ENCODE measurements at regions not wholly inside any gene's neighbourhood (a gene's known extent, or its start where the extent isn't known, plus 50 kb on each side); places are given as distances from the start of the nearest gene placed in this dataset.

DNA sequence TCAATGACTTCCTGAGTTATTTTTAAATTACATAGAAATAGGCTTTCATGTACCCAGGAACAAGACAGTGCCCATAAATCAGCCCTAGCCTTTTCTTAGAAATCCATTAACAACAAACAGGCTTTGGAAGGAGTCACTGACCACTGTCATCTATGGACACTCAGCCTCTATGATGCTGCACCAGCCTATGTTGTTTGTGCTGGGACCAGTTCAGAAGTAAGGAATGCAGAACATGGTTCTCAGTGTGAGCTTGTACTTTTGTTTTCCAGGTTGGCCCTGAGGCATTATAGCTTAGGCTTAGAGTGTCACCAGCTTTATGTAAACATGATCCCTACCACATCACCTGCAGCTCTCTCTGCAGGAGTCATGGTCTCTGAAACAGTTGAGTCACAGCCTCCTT is 335.7 kb upstream of the CDH7 start:
- in situ Hi-C loops (cut with HindIII; ENCODE audit: low sequenced_read_pairs), result no loop called here

GRCh38 chr18:65414501-65414900 is 336.3 kb upstream of the CDH7 start:
- in situ Hi-C loops (cut with HindIII; ENCODE audit: low sequenced_read_pairs), result no loop called here

GRCh38 chr18:65411061-65411460 is 339.8 kb upstream of the CDH7 start:
- in situ Hi-C loops (cut with HindIII; ENCODE audit: low sequenced_read_pairs), result no loop called here

GRCh38 chr18:65409261-65409660 is 341.6 kb upstream of the CDH7 start:
- in situ Hi-C loops (cut with HindIII; ENCODE audit: low sequenced_read_pairs), result no loop called here

DNA sequence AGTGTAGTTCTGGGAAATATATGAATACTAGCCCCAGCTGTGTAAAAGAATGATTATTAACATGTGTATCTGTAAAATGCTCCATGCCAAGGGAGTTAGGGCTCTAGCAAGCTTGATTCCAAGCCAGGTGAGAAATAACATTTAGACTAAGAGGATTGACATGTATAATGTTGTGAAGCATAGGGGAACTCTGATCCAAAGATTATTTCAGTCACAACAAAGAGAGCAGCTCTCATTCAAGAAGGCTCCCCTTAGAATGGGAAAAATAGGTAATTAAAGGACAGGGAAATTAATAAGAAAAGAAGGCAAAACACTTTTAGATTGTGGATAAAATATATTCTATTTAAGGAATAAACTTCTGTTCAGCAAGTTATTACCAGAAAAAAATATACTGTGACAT is 347.3 kb upstream of the CDH7 start:
- in situ Hi-C loops (cut with HindIII; ENCODE audit: low sequenced_read_pairs), result no loop called here

GRCh38 chr18:65399091-65399490 is 351.7 kb upstream of the CDH7 start:
- in situ Hi-C loops (cut with HindIII; ENCODE audit: low sequenced_read_pairs), result no loop called here

GRCh38 chr18:65398347-65399075 is 352.3 kb upstream of the CDH7 start:
- in situ Hi-C loops (cut with HindIII; ENCODE audit: low sequenced_read_pairs), result no loop called here

- in situ Hi-C loops (cut with HindIII; ENCODE audit: low sequenced_read_pairs), result no loop called here
Observed at GRCh38 chr18:65380986-65381385, 369.8 kb upstream of the CDH7 start.

- in situ Hi-C loops (cut with HindIII; ENCODE audit: low sequenced_read_pairs), result no loop called here
Observed at GRCh38 chr18:65380571-65380970, 370.2 kb upstream of the CDH7 start.

DNA sequence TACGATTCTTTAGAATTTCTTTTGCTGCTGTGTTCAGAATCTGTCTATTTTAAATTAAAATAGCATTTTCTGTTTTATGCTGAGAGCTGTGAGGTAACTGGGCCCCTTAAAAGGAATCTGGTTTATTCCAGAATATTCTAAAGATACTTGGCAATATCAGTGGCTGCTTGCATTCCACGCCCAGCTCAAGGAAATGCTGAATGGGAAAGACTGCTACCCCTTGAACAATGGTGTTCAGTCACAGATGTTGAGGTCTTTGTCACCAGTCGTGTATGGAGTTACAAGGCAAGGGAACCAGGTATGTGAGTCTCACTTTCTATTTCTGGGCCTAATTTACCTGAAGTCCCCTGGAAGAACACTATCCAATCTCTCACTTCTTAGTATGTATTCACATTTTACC is 377.9 kb upstream of the CDH7 start:
- in situ Hi-C loops (cut with HindIII; ENCODE audit: low sequenced_read_pairs), result no loop called here

- in situ Hi-C loops (cut with HindIII; ENCODE audit: low sequenced_read_pairs), result no loop called here
Observed at GRCh38 chr18:65365245-65365980, 385.4 kb upstream of the CDH7 start.

DNA sequence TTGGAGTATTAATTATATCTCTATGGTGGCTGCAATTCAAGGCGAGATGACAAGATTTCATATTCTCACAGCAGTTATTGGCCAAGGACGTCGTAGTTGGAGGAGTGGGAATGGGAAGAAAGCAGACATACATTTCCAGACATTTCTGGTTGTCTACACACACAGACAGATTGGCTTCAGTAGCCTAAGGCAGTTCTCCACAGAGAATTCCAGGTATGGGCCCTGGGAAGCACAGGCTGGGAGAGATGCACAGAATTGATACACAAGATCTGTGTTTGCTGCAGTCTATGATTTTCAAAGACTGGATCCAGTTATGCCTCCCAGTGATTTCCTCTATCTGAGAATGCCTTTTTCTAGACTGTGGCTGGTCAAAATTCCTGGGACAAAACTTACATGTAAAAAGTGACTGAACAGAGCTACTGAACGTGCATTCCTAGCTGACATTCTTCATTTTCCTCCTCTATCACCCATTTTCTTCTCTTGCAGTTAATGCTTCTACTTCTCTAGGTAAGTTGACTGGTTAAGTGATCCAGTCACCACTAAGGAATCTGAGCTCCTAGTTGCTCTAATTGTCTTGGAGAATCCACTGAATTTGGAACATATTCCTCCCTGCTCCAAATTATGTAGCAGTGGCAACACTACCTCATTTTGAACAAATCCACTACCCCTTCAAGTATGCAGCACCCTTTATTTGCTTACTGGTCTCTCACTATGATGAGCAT is 386.7 kb upstream of the CDH7 start:
- in situ Hi-C loops (cut with HindIII; ENCODE audit: low sequenced_read_pairs), result no loop called here

- in situ Hi-C loops (cut with HindIII; ENCODE audit: low sequenced_read_pairs), result no loop called here
Observed at GRCh38 chr18:65363011-65363410, 387.8 kb upstream of the CDH7 start.

- in situ Hi-C loops (cut with HindIII; ENCODE audit: low sequenced_read_pairs), result no loop called here
Observed at GRCh38 chr18:65359479-65359878, 391.3 kb upstream of the CDH7 start.

GRCh38 chr18:65358306-65358705 is 392.5 kb upstream of the CDH7 start:
- in situ Hi-C loops (cut with HindIII; ENCODE audit: low sequenced_read_pairs), result no loop called here

- in situ Hi-C loops (cut with HindIII; ENCODE audit: low sequenced_read_pairs), result no loop called here
Observed at GRCh38 chr18:65352186-65352585, 398.6 kb upstream of the CDH7 start.

DNA sequence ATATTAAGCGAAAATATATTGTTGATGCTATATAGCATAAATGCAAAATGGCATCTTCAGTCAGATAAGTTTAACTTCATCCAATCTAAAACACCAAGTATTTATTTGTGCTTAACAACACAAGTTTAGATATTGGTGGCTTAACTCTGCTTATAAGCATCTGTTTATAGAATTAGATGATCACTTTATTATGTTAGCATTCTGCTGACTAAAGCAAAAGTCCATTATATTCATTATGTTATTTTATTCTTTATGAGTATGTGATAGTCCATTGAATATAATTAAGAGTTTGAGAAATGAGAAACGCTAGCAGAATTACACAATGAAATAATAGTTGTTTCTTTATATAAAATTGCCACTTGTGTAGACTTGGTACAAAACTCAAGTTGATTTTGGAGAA is 401.2 kb upstream of the CDH7 start:
- in situ Hi-C loops (cut with HindIII; ENCODE audit: low sequenced_read_pairs), result no loop called here

- in situ Hi-C loops (cut with HindIII; ENCODE audit: low sequenced_read_pairs), result no loop called here
Observed at GRCh38 chr18:65347446-65347845, 403.4 kb upstream of the CDH7 start.

DNA sequence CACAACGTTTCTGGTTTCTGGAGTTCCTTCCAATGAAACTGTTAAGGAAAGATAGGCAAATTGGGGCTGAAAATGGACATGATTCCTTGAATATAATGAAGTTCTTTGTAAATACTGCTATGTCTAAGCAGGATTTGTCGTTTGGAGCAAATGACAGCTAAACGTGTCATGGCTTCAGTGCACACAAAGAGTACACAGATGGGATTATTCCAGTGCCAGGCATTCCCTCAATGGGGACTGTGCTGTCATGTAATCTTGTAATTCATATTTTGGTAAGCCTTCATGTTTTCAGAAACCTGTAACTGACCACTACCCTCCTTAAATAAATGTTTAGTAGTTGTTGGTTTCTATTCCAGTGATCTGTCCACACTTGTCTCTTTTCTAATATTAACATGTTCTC is 404.7 kb upstream of the CDH7 start:
- in situ Hi-C loops (cut with HindIII; ENCODE audit: low sequenced_read_pairs), result no loop called here

DNA sequence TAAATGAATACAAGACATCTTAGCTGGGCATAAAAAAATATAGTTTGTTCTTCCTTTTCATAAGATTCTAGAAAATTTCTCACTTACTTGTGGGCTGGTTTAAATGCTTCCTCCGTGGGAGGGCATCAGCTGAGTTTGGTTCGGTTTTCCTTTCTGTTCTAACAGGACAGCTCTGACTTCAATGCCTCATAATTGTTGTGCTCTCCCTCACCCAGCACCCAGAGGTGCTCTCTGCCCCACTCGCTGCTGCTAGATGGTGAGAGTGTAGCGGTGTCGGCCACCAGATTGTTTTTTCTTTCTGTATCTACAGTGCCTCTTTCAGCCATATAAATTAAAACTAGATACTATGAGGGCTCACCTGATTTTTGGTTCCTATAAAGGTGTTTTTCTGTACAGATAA is 407.2 kb upstream of the CDH7 start:
- in situ Hi-C loops (cut with HindIII; ENCODE audit: low sequenced_read_pairs), result no loop called here

DNA sequence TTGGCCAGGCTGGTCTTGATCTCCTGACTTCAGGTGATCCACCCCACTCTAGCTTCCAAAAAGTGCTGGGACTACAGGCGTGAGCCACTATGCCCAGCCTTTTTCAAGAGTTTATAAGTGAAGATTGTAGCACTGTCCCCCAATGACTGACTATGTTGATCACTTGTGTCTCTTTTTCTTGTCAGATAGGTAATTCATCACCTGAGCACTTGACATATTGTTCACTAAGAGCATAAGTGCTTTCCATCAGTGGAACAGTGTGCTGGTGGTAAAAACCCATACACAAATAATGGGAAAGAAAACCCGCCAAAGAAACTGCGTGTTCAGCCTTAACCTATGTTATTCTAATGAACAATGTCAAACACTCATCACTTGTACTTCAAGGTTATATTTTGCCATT is 414.4 kb upstream of the CDH7 start:
- in situ Hi-C loops (cut with HindIII; ENCODE audit: low sequenced_read_pairs), result no loop called here

- in situ Hi-C loops (cut with HindIII; ENCODE audit: low sequenced_read_pairs), result no loop called here
Observed at GRCh38 chr18:65329010-65329409, 421.8 kb upstream of the CDH7 start.
